ENCODE measurements at regions not wholly inside any gene's neighbourhood (a gene's known extent, or its start where the extent isn't known, plus 50 kb on each side); places are given as distances from the start of the nearest gene placed in this dataset.

DNA sequence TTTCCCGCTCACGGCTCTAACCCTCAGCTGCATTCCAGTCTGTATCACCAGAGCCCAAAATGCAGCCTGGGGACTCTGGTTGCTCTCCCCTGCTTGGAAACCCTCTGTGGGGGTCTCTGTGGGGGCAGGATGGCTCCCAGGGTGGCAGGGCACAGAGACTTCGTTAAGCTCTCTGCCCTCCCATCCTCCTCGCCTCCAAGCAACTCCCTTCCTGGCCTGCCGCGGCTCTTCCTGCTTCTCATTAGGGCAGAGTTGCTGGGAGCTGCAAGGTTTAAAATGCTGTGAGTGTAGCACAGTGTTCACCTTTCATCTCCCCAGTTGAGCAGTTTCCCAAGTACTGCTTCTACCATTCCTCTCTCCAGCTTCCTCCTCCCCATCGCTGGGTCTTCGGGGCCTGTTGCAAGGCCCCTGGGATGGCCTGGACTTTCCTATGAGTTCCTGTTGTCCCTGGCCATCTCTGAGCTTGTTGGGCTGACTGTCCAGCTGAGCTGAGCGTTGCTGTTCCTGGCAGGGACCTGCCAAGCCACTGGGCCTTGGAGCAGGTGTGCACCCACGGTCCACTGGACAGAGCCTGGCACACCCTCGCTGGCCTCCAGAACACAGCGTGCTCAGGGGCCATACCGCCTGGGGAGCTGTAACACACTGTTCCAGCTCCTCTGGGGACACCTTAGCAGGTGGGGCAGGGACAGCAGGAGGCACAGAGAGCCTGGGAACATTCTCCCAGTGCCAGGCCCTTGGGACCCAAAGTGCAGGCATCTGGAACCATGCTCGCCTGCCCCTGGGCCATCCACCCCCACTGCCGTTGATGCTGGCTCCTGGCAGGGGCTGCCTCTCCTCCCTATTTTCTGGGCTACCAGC, 188.4 kb downstream of the C9orf50 start:
- intact Hi-C loops (cut with DNase I, micrococcal nuclease) = loop anchor here in 1 of 2 experiments (10.0 kb wide), 1 partner anchor 52 kb away; no protein-coding TSS in a partner anchor
- CTCF ChIA-PET = no interaction called here

DNA sequence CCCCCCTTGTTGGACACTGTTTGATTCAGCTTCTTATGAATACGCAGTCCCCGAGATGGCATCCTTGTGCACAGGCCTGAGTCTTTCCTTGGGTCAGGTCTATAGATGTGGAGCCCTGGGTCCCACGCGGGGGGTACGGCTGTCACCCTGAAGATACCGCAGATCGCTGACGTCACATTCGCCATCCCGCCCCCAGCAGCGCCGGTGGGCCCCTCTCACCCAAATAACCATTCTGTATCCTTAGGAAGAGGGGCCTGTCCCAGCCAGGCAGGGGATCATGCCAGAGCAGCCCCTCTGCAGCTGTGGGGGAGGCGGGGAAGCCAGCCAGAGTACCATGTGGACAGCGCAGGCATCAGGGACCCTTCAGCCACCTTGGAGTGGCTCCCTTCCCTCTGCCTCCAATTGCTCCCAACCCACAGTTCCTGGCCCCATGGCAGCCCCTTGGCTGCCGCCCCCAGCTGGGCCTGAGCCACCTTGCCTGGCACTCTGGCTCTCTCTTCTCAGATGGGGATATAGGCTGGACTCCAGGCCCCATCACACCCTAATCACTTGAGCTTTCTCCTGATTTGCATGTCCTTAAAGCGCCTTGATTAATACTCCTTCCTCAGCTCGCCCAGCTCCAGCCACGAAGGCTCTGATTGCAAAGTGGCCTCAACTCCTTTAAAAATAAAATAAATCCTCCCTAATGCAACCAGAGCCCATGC, 189.8 kb downstream of the C9orf50 start:
- H3K36me3 ChIP-seq (ENCODE audit: insufficient read depth, low read length) = no peaks in the 10 kb centered on the region
- Mint-ChIP-seq H3K4me1 (ENCODE audit: low read depth) (no peaks in the 10 kb centered on the region), H3K27ac (no peak overlapping the region), H3K36me3 (ENCODE audit: low read depth) (no peaks in the 10 kb centered on the region), H3K9me3 (no peaks in the 10 kb centered on the region), H3K4me3 (no peak overlapping the region), H3K27me3 (peaks cover 11% of the 10 kb centered on the region)
- no peak overlapping the region for H3K4me3 ChIP-seq (ENCODE audit: low read length)
- intact Hi-C loops (cut with DNase I, micrococcal nuclease) = loop anchor here in 1 of 2 experiments (10.0 kb wide), 1 partner anchor 54 kb away; no protein-coding TSS in a partner anchor
- no peak overlapping the region for H3K27ac ChIP-seq (ENCODE audit: low read depth in 1 of 2, low read length in 2 of 2)
- no peaks in the 10 kb centered on the region for H3K9me3 ChIP-seq (ENCODE audit: control insufficient read depth in 1 of 2, insufficient read depth in 1 of 2, low read length in 2 of 2)
- H3K4me1 ChIP-seq (ENCODE audit: insufficient read depth, low read length) = no peaks in the 10 kb centered on the region
- CTCF ChIA-PET = no interaction called here
- POLR2A ChIA-PET = no interaction called here
- TF ChIP-seq, protein P1, sequence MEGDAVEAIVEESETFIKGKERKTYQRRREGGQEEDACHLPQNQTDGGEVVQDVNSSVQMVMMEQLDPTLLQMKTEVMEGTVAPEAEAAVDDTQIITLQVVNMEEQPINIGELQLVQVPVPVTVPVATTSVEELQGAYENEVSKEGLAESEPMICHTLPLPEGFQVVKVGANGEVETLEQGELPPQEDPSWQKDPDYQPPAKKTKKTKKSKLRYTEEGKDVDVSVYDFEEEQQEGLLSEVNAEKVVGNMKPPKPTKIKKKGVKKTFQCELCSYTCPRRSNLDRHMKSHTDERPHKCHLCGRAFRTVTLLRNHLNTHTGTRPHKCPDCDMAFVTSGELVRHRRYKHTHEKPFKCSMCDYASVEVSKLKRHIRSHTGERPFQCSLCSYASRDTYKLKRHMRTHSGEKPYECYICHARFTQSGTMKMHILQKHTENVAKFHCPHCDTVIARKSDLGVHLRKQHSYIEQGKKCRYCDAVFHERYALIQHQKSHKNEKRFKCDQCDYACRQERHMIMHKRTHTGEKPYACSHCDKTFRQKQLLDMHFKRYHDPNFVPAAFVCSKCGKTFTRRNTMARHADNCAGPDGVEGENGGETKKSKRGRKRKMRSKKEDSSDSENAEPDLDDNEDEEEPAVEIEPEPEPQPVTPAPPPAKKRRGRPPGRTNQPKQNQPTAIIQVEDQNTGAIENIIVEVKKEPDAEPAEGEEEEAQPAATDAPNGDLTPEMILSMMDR (IDR thresholded peaks at IDR 0.05) = no peak
- H3K27me3 ChIP-seq (ENCODE audit: control insufficient read depth in 1 of 2, insufficient read depth in 2 of 2, low read length in 2 of 2) = no peaks in the 10 kb centered on the region
- ATAC-seq (ENCODE audit: poor library complexity) (no peak), DNase-seq (no peak)

More for the DNA sequence above, 188.4 kb downstream of the C9orf50 start:
- Mint-ChIP-seq H3K27ac (no peak overlapping the region), H3K36me3 (ENCODE audit: low read depth) (no peaks in the 10 kb centered on the region), H3K27me3 (peaks cover 23% of the 10 kb centered on the region), H3K4me3 (no peak overlapping the region), H3K4me1 (ENCODE audit: low read depth) (peaks cover 8% of the 10 kb centered on the region), H3K9me3 (no peaks in the 10 kb centered on the region)
- TF ChIP-seq, protein P1 (IDR thresholded peaks at IDR 0.05) = no peak
- Histone ChIP-seq H3K9me3 (ENCODE audit: control insufficient read depth in 1 of 2, insufficient read depth in 1 of 2, low read length in 2 of 2) (peaks cover 0 to 6% of the 10 kb centered on the region in 2 experiments), H3K4me3 (ENCODE audit: low read length) (no peak overlapping the region), H3K27ac (ENCODE audit: low read depth in 1 of 2, low read length in 2 of 2) (no peak overlapping the region), H3K4me1 (ENCODE audit: insufficient read depth, low read length) (peaks cover 10% of the 10 kb centered on the region), H3K36me3 (ENCODE audit: insufficient read depth, low read length) (no peaks in the 10 kb centered on the region), H3K27me3 (ENCODE audit: control insufficient read depth in 1 of 2, insufficient read depth in 2 of 2, low read length in 2 of 2) (peaks cover under 1 to 3% of the 10 kb centered on the region in 2 experiments)
- no peak for DNase-seq
- ATAC-seq (ENCODE audit: poor library complexity) = no peak
- POLR2A ChIA-PET = no interaction called here

DNA sequence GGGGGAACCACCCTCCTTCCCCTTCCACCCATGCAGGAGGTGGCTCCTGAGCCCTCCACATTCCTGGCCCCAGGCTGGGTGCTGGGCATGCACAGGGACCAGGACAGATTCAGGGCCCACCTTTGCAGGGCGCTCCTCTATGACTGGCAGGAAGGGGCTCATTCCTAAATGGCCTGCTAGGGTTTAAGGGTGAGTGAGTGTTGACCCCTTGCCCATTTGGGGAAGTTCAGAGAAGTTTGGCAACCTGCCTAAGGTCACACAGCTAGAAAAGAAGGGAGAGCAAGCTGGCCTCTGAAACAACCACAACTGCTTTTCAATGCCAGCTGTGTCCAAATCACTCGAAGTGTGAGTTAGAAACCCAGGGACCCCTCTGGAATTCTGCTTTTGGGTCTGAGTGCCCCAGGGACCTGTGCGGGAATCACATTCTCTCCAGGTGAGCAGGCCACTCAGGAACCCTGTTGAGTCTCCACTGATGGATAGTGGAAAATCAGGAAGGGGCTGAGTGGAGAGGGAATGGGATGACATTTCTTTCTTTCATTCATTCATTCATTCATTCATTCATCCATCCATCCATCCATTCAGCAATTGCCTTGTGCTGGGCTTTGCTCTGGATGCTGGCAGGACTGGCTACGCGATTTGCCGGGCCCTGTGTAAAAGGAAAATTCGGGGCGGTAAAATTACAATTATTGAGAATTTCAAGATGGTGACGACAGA, 191.9 kb downstream of the C9orf50 start:
- no peaks in the 10 kb centered on the region for H3K9me3 ChIP-seq (ENCODE audit: control insufficient read depth in 1 of 2, insufficient read depth in 1 of 2, low read length in 2 of 2)
- no peak overlapping the region for H3K27ac Mint-ChIP-seq
- DNase-seq (no peak), ATAC-seq (ENCODE audit: poor library complexity) (no peak)
- TF ChIP-seq, protein P1 (IDR thresholded peaks at IDR 0.05) = no peak
- H3K36me3 Mint-ChIP-seq (ENCODE audit: low read depth) = no peaks in the 10 kb centered on the region
- no peak overlapping the region for H3K27ac ChIP-seq (ENCODE audit: low read depth in 1 of 2, low read length in 2 of 2)
- no peaks in the 10 kb centered on the region for H3K9me3 Mint-ChIP-seq
- H3K27me3 ChIP-seq (ENCODE audit: control insufficient read depth in 1 of 2, insufficient read depth in 2 of 2, low read length in 2 of 2) = no peaks in the 10 kb centered on the region
- ChIA-PET CTCF (no interaction called here), POLR2A (no interaction called here)
- intact Hi-C loops (cut with DNase I, micrococcal nuclease) = no loop called here
- no peak overlapping the region for H3K4me3 ChIP-seq (ENCODE audit: low read length)
- no peaks in the 10 kb centered on the region for H3K4me1 Mint-ChIP-seq (ENCODE audit: low read depth)
- H3K4me3 Mint-ChIP-seq = no peak overlapping the region
- no peaks in the 10 kb centered on the region for H3K4me1 ChIP-seq (ENCODE audit: insufficient read depth, low read length)
- H3K36me3 ChIP-seq (ENCODE audit: insufficient read depth, low read length) = no peaks in the 10 kb centered on the region
- peaks cover 3% of the 10 kb centered on the region for H3K27me3 Mint-ChIP-seq

Data from CD4-positive, alpha-beta T cell (primary cell).